Fibroblast of skin of scalp (primary cell): ENCODE measurements at regions not wholly inside any gene's neighbourhood (a gene's known extent, or its start where the extent isn't known, plus 50 kb on each side); places are given as distances from the start of the nearest gene placed in this dataset.
"Not testable (repeated sequence)": the region's sequence is repeated elsewhere in the genome, so short reads cannot be mapped to it uniquely, and the experiment has no call there.

Source experiments
- DNase-seq: peaks from one replicate; pipeline ENCODE4 v3.0.0-alpha.2; 2013

GRCh38 chr16:86240716-86241363, 269.5 kb upstream of the FOXF1 start:
- no peak for DNase-seq

GRCh38 chr16:86241681-86242080, 268.6 kb upstream of the FOXF1 start:
- DNase-seq = no peak

- no peak for DNase-seq
Measured at GRCh38 chr16:86242244-86243122, 267.8 kb upstream of the FOXF1 start.

DNA sequence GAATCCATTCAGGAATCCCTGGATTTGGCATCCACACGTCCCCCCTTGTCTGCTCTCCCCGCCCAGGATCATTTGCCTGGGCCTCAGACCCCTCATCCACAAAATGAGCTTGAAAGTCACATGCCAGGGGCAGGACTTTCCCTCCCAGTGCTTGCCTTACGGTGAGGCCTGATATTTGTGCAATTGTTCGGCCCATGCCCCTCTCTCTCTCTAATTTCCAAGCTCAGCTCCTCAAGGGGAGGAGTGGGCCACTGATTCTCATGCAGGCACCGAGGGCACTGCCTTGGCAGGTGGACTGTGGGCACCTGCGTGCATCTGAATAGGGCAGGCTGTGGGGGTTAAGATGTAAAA, 267.2 kb upstream of the FOXF1 start:
- DNase-seq = no peak

DNA sequence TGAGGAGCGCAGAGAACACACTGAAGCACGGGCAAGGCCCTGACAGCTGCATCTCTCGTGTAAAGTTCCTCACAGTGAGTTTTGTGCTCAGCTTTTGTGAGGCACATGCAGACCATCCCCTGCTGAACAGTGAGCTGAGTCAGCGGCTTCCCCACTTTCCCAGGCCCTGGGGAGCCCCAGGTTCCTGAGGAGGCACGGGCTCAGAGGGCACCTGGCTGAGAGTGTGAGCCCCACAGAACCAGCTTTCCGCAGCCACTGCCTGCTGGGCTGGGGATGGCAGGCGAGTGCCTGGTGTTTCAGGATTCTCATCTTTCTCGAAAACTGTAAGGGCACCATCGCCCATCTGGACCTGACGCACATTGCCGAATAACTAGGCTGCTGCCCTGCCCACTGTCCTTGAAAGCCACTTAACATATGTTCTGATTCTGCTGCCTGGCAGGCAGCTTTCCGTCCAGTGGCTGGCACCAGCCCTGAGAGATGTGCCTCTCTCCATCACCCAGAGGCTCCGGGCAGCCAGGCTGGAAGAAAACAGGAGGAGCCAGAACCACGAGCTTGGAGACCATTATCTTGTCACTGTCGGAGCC, 266.7 kb upstream of the FOXF1 start:
- DNase-seq = no peak

GRCh38 chr16:86244158-86244557, 266.2 kb upstream of the FOXF1 start:
- DNase-seq = no peak

DNA sequence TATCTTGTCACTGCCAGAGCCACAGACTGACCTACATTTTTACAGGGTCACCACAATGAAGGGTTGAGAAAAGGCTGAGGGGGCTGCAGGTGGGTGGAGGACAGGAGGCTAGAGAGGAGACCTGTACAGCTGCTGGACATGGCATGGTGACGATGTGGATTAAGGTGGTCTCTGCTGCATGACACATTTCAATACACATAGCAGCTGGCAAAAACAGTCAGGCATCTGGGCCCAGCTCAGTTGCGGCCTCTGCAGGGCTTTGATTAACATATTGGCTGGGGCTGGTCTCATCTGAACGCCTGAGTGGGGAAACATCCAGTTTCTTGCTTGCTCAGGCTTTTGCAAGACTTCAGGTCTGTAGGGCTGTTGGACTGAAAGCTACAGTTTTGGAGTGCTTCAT, 265.4 kb upstream of the FOXF1 start:
- no peak for DNase-seq

DNA sequence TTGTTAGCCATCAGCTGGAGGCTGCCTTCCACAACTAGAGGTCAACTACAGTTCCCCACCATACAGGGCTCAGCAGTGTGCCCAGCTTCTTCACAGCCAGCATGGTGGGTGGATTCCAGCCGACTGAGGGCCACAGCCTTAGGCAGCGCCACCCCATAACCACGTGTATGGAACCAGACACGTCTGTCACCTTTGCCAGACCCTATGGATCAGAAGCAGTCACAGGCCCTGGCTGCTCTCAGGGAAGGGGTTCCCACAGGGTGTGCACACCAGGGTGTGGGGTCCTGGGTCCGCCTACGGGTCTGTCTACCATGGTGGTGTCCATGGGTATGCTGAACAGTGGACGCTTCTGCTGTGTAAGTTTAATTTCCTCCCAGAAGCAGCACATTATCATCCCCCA, 265.0 kb upstream of the FOXF1 start:
- no peak for DNase-seq

GRCh38 chr16:86245895-86246294, 264.4 kb upstream of the FOXF1 start:
- no peak for DNase-seq

- DNase-seq = no peak
Measured at GRCh38 chr16:86248310-86248905, 261.9 kb upstream of the FOXF1 start.

- no peak for DNase-seq
Measured at GRCh38 chr16:86249631-86250030, 260.7 kb upstream of the FOXF1 start.

DNA sequence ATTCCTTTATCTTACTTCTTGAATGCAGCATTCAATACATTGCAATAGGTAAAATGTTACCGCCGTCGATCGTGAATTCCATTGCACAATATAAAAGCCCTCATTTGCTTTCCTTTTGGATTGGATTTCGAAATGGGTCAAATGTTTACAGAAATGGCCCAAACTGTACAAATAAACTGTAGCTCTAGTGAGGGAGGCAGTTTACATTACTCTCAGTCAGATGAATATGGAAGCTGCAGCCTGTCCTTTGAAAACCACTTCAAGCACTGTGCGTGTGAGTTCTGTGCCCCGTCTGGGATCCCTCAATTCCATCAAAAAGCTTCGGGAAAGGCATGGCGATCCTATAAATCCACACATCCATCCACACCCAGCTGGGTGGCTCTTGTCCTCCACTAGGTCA, 258.6 kb upstream of the FOXF1 start:
- no peak for DNase-seq

GRCh38 chr16:86252596-86252995, 257.7 kb upstream of the FOXF1 start:
- no peak for DNase-seq

- DNase-seq = no peak
Measured at GRCh38 chr16:86255966-86256365, 254.4 kb upstream of the FOXF1 start.

GRCh38 chr16:86256995-86257394, 253.3 kb upstream of the FOXF1 start:
- DNase-seq = no peak

- DNase-seq = no peak
Measured at GRCh38 chr16:86257546-86257945, 252.8 kb upstream of the FOXF1 start.

GRCh38 chr16:86258713-86259112, 251.6 kb upstream of the FOXF1 start:
- DNase-seq = no peak

GRCh38 chr16:86259499-86259898, 250.8 kb upstream of the FOXF1 start:
- no peak for DNase-seq

- no peak for DNase-seq
Measured at GRCh38 chr16:86261379-86261778, 248.9 kb upstream of the FOXF1 start.

DNA sequence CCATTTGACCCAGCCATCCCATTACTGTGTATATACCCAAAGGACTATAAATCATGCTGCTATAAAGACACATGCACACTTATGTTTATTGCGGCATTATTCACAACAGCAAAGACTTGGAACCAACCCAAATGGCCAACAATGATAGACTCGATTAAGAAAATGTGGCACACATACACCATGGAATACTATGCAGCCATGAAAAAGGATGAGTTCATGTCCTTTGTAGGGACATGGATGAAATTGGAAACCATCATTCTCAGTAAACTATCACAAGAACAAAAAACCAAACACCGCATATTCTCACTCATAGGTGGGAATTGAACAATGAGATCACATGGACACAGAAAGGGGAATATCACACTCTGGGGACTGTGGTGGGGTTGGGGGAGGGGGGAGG, 242.7 kb upstream of the FOXF1 start:
- DNase-seq = not testable (repeated sequence)

DNA sequence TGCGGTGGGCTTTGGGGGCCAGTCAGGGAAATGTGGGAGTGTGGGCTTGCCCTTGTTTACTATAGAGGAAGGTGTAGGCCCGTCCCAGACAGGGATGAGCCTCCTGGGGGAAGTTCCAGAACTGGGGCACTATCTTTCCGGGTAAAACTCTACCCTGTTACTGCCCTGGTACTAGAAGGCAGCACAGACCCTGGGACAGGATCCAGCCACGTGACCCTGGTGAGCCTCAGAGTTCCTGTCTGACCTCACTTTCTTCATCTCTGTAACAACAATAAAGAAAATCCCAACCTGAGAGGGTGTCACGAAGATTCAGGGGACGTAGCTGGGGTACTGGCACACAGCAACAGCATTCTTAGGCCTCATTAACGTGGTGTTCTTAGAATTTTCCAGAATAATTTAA, 239.6 kb upstream of the FOXF1 start:
- no peak for DNase-seq

- no peak for DNase-seq
Measured at GRCh38 chr16:86272744-86273143, 237.6 kb upstream of the FOXF1 start.

- DNase-seq = no peak
Measured at GRCh38 chr16:86277221-86277620, 233.1 kb upstream of the FOXF1 start.

GRCh38 chr16:86277859-86278258, 232.5 kb upstream of the FOXF1 start:
- DNase-seq = not testable (repeated sequence)
